Stimulated activated CD4-positive, alpha-beta T cell treated with anti-CD3 and anti-CD28 coated beads, Interleukin-12 subunit alpha, Interleukin-12 subunit beta, amount 100 ng/mL, for 24 hours (primary cell): ENCODE measurements at regions not wholly inside any gene's neighbourhood (a gene's known extent, or its start where the extent isn't known, plus 50 kb on each side); places are given as distances from the start of the nearest gene placed in this dataset.
"Not testable (repeated sequence)": the region's sequence is repeated elsewhere in the genome, so short reads cannot be mapped to it uniquely, and the experiment has no call there.

ENCODE experiments used
- DNase-seq, 2 experiments: peaks; one replicate each; pipeline ENCODE4 v3.0.0-alpha.2; 2020; ENCODE audit warnings: low read depth in 2 of 2

- no peak for DNase-seq
Observed at GRCh38 chr18:67455890-67456501, 60.5 kb downstream of the DSEL start.

GRCh38 chr18:67453901-67454300, 62.6 kb downstream of the DSEL start:
- DNase-seq: no peak

GRCh38 chr18:67451960-67452359, 64.6 kb downstream of the DSEL start:
- DNase-seq: no peak

GRCh38 chr18:67451101-67451500, 65.4 kb downstream of the DSEL start:
- not testable (repeated sequence) for DNase-seq

GRCh38 chr18:67433971-67434370, 82.5 kb downstream of the DSEL start:
- no peak for DNase-seq

DNA sequence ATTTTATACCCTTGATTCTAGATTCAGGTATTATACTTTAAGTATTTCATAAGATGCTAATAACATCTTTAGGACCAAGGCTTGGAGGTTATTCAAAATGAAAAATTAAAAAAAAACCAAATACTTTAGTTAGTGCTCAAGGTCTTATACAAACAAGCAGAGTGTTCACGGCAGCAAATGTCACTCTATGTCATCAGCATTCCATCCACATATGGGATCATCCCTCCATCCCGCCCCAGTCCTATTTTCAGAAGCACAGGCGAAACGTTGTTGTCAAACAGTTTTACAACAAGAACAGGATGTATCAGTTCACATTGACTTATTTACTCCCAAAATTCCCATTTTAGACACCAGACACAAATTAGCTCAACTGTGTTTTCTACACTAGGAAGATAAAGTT, 83.7 kb downstream of the DSEL start:
- no peak for DNase-seq

GRCh38 chr18:67428805-67429204, 87.7 kb downstream of the DSEL start:
- no peak for DNase-seq

- no peak for DNase-seq
Observed at GRCh38 chr18:67428158-67428557, 88.4 kb downstream of the DSEL start.

GRCh38 chr18:67426486-67426885, 90.0 kb downstream of the DSEL start:
- no peak for DNase-seq

- DNase-seq: no peak
Observed at GRCh38 chr18:67425672-67426071, 90.8 kb downstream of the DSEL start.

DNA sequence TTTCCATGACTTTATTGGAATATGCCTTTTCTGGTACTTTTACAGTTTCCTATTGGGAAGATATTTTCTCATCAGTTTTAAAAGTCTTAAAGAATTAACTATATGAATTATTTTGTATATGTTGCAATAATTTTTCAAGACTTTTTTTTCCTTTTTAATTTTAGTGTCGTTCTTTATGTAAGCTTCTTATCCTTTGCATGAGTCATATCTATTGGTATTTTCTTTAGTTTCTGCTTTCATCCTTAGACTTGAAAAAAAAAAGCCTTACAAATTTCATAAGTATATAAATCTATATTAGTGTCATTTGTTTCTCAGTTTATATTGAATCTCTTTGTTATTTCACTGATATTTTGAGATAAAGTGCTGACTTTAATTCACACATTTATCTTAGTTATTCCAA, 94.9 kb downstream of the DSEL start:
- DNase-seq: no peak

DNA sequence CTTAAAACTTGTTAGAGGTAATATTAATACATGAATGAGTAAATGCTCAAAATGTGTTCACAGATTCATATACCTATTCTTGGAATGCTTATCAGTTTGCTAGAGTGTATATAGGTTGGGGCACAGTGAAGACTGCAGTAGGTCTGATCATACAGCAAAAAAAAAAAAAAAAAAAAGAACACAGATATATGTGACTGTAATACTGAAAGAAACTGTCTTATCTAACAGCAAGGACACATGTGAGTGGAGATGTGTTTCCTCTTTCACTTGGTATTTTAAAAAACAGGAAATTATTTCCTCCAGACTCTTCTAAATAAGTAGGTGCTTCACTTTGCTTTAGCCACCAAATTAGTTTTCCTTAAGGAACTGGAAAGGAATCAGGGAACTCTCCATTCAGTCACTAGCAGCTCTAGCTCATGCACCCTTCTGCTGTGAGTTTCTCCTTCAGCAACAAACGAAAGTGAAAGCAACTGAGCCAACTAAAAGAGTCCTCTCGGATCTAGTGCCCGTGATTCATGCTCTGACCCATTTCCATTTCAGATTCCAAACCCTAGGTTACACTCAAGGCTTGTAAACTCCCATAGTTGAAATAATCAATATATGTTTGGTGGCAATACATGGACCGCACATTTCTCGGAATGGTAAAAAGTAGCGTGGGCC, 98.5 kb downstream of the DSEL start:
- DNase-seq: no peak

GRCh38 chr18:67411116-67411515, 105.4 kb downstream of the DSEL start:
- no peak for DNase-seq

GRCh38 chr18:67410075-67411070, 106.1 kb downstream of the DSEL start:
- no peak for DNase-seq

DNA sequence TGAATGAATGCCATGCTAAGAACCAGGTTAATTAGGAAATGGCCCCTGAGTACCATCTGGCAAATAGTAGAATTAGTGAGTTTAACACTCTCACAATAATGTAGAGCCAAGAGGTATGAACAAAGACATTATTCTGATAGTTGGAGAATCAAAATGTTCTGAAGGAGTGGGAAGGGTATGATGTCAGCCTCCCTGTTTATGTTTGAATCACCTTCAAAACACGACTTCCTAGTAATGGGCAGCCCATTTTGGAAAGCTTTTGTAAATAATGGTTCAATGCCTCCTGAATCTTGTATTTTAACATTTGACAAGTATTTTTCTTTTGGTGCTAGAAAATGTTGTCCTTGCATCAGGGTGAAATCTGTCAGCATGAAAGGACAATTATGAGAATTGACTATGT, 108.3 kb downstream of the DSEL start:
- DNase-seq: no peak

GRCh38 chr18:67406714-67407113, 109.8 kb downstream of the DSEL start:
- no peak for DNase-seq

GRCh38 chr18:67402543-67402942, 114.0 kb downstream of the DSEL start:
- no peak for DNase-seq

DNA sequence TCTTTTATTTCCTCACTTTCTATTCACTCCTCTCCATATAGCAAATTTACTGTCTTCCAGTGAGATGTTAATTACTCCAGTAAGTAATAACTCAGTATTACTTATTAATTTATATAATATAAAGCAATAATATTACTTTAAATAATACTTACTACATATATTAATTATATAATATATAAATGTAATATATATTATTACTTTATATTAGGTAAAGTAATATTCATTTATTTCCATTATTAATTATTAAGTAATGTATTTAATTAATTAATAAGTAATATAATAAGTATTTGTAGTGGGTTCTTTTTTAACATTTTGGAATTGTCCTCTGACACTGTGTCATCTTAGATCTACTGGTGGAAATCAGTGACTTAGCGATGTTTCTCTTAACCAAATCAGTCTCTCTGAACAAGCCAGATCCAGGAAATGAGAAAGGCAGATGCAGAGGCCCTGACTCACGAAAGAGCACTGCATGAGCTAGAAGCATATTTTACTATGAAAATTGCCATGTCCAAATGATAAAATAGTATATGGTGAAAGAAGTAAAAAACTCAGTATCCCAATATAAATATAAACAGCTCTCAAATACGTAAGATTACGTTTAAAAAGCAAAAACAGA, 115.9 kb downstream of the DSEL start:
- no peak for DNase-seq

DNA sequence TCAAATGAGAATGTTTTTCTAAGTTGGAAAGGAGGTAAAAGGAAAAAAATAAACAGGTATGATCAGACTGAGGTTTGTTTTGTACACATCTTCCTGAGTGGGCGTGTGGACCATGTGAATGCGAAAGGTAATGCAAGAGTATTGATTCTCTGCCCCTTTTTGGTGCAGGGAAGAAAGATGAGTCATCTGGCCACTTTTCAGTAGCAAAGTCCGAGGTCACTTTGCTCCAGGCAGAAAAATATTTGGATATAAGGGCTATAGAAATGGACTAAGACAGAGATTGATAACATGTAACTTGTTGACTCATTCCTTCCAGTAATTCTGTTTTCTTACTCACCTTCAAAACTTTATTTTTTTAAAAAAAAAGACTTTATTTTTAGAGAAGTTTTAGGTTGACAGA, 130.5 kb downstream of the DSEL start:
- DNase-seq: no peak

GRCh38 chr18:67385455-67385854, 131.1 kb downstream of the DSEL start:
- DNase-seq: no peak

DNA sequence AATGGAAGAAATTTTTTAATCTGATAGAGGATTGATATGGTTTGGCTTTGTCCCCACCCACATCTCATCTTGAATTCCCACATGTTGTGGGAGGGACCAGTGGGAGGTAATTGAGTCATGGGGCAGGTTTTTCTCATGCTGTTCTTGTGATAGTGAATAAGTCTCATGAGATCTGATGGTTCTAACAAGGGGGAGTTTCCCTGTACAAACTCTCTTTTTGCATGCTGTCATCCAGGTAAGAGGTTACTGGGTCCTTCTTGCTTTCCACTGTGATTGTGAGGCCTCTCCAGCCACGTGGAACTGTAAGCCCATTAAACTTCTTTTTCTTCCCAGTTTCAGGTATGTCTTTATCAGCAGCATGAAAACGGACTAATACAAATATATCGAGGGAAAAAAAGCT, 132.5 kb downstream of the DSEL start:
- DNase-seq: not testable (repeated sequence)

DNA sequence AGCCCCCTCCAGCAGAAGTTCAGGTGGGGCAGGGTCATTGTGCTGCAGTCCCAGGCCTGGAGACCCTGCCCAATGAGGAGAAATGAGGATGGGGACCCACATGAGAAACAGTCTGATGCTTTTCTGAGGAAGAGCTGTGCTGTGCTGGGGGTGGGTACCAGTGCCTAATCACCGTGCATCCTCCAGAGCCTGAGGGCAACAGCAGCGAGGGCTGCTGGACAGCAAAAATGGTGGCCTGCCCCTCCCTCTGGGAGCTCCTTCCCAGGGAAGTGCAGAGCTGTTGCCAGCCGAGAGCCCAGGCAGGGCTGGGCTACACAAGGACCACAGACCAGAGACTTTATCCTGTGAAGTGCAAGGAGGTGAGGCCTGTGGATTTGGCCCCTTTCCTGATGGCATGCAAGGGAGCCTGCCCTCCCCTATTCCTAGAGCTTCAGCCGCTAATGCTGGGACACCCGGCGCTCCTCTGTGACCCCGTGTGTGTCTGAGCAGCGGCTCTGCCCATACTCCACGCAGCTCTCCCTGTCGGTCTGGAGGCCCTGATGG, 134.8 kb downstream of the DSEL start:
- no peak for DNase-seq
